CD14-positive monocyte (primary cell): ENCODE measurements at regions not wholly inside any gene's neighbourhood (a gene's known extent, or its start where the extent isn't known, plus 50 kb on each side); places are given as distances from the start of the nearest gene placed in this dataset.

Source experiments
- DNase-seq, 3 donors: peaks; one replicate each; pipeline ENCODE4 v3.0.0-alpha.2; 2011 to 2022
- H2AFZ ChIP-seq: 2 replicates; pipeline ENCODE4 v1.6.0; 2012; ENCODE audit warnings: mild to moderate bottlenecking, low read depth, low read length, inconsistent platforms; ENCODE audit not compliant: insufficient read depth, poor library complexity, severe bottlenecking
- H3K27ac ChIP-seq, 2 donors: 1 replicate in 1 of 2; 2 replicates in 1 of 2; pipeline ENCODE4 v1.5.1; 2012 to 2013; ENCODE audit warnings: low read length in 2 of 2, control low read depth in 1 of 2, inconsistent platforms in 1 of 2, low read depth in 1 of 2, mild to moderate bottlenecking in 1 of 2
- H3K27me3 ChIP-seq, 2 donors: one replicate each; pipeline versions ENCODE4 v1.6.0 to v1.6.1; 2011 to 2013; ENCODE audit warnings: low read length in 2 of 2; ENCODE audit not compliant: control insufficient read depth in 2 of 2, insufficient read depth in 2 of 2
- H3K36me3 ChIP-seq, 2 donors: replicated peaks in 1 of 2; 1 replicate in 1 of 2; 2 replicates in 1 of 2; pipeline versions ENCODE4 v1.5.1 to v1.6.1; 2012 to 2013; ENCODE audit warnings: low read length in 2 of 2, control low read depth in 1 of 2, inconsistent platforms in 1 of 2, mild to moderate bottlenecking in 1 of 2; ENCODE audit not compliant: insufficient read depth in 2 of 2, control insufficient read depth in 1 of 2
- H3K4me1 ChIP-seq, 2 donors: 1 replicate in 1 of 2; 2 replicates in 1 of 2; pipeline versions ENCODE4 v1.5.1 to v1.6.1; 2012 to 2013; ENCODE audit warnings: low read length in 2 of 2, control low read depth in 1 of 2, inconsistent platforms in 1 of 2, mild to moderate bottlenecking in 1 of 2, moderate library complexity in 1 of 2; ENCODE audit not compliant: insufficient read depth in 2 of 2, control insufficient read depth in 1 of 2
- H3K4me2 ChIP-seq: replicated peaks from 2 replicates; pipeline ENCODE3; 2012; ENCODE audit warnings: low read length, moderate library complexity, mild to moderate bottlenecking; ENCODE audit not compliant: poor library complexity, severe bottlenecking; ENCODE audit errors: extremely low read depth
- H3K4me3 ChIP-seq, 3 experiments: fragments of 200-600 bp in 1 of 3; sonication (generic) in 1 of 3; replicated peaks in 1 of 3; 1 replicate in 2 of 3; 2 replicates in 1 of 3; pipeline ENCODE4 v1.5.1; 2011 to 2013; ENCODE audit warnings: low read length in 3 of 3, mild to moderate bottlenecking in 3 of 3, control low read depth in 2 of 3, low read depth in 2 of 3, inconsistent platforms in 1 of 3, moderate library complexity in 1 of 3
- H3K79me2 ChIP-seq: 2 replicates; pipeline ENCODE4 v1.6.0; 2012; ENCODE audit warnings: mild to moderate bottlenecking, control low read depth, inconsistent platforms, low read length, moderate library complexity; ENCODE audit not compliant: insufficient read depth
- H3K9ac ChIP-seq: 2 replicates; pipeline ENCODE4 v1.6.0; 2017; ENCODE audit warnings: low read length, mild to moderate bottlenecking; ENCODE audit not compliant: insufficient read depth, poor library complexity, severe bottlenecking
- H3K9me3 ChIP-seq, 2 donors: replicated peaks in 1 of 2; 1 replicate in 1 of 2; 2 replicates in 1 of 2; pipeline versions ENCODE4 v1.5.1 to v1.6.1; 2012 to 2013; ENCODE audit warnings: low read length in 2 of 2, control low read depth in 1 of 2; ENCODE audit not compliant: control insufficient read depth in 1 of 2, insufficient read depth in 1 of 2
- H4K20me1 ChIP-seq: 2 replicates; pipeline ENCODE4 v1.6.0; 2012; ENCODE audit warnings: mild to moderate bottlenecking, low read length, control low read depth, moderate library complexity; ENCODE audit not compliant: insufficient read depth
- H3K27ac Mint-ChIP-seq, 7 donors: one replicate each; pipeline ENCODE4 v1.8.0; 2020; ENCODE audit warnings: mild to moderate bottlenecking in 7 of 7, mixed read lengths in 7 of 7, moderate library complexity in 6 of 7, inconsistent platforms in 2 of 7
- H3K27me3 Mint-ChIP-seq, 3 donors: one replicate each; pipeline ENCODE4 v1.8.0; 2021 to 2022; ENCODE audit warnings: low read depth in 3 of 3, mild to moderate bottlenecking in 3 of 3, mixed read lengths in 3 of 3, moderate library complexity in 3 of 3, inconsistent platforms in 1 of 3
- H3K36me3 Mint-ChIP-seq, 2 donors: one replicate each; pipeline ENCODE4 v1.8.0; 2020; ENCODE audit warnings: mixed read lengths in 2 of 2, inconsistent platforms in 1 of 2, mild to moderate bottlenecking in 1 of 2
- H3K4me1 Mint-ChIP-seq: one replicate; pipeline ENCODE4 v1.8.0; 2020; ENCODE audit warnings: mild to moderate bottlenecking, mixed read lengths
- H3K4me3 Mint-ChIP-seq, 2 donors: one replicate each; pipeline ENCODE4 v1.8.0; 2020; ENCODE audit warnings: mild to moderate bottlenecking in 2 of 2, mixed read lengths in 2 of 2, moderate library complexity in 1 of 2
- H3K9me3 Mint-ChIP-seq, 7 donors: one replicate each; pipeline ENCODE4 v1.8.0; 2020 to 2022; ENCODE audit warnings: mixed read lengths in 7 of 7, mild to moderate bottlenecking in 6 of 7, moderate library complexity in 6 of 7, inconsistent platforms in 2 of 7
- whole genome bisulfite sequencing: methylation state at CpG from one replicate; pipeline ENCODE4 v1.1.5; 2013; ENCODE audit warnings: missing lambda C conversion rate; ENCODE audit not compliant: insufficient coverage; 5-methylcytosine and 5-hydroxymethylcytosine counted together
- intact Hi-C, 2 donors: fragments of 100-400 bp; cut with micrococcal nuclease; formaldehyde crosslinking; loops; one replicate each; pipeline versions ENCODE4 v1.15.0 to v1.15.1; 2023
- TF ChIP-seq, protein P1 (sequence below): fragments of 200-600 bp; IDR thresholded peaks from one replicate; pipeline ENCODE4 v1.8.0; 2022; ENCODE audit warnings: antibody characterized with exemption, mild to moderate bottlenecking

DNA sequence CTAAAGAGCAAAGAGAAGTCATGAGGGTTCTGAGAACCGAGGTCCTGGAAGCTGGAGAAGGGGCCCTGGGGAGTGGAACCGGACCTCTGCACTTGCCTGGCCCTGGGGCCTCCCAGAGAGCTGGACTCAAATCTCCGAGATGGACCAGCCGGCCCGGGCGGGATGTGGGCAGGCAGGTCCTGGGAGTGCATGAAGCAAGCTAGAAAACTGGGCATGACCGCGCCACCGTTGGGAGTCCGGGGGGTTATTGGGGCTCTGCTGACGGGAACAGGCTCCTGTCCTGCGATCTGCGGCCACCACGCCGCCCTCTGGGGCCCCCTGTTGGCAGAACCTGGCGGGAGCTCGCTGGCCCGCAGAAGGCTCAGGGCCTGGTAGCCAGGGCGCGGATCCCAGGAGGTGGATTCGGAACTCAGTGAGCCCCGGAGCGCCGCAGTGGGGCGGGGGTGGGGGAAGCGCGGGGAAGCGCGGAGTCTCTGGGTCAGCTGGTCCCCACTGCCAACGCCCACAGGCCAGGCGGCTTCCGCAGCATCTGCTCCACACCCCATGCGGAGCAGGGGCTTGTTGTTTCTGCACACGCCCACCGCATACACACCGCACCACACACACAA, 150.6 kb downstream of the ERCC6L2 start:
- Histone ChIP-seq H2AFZ (no peak overlapping the region), H3K36me3 (no peaks in the 10 kb centered on the region), H3K4me1 (peaks cover 21 to 29% of the 10 kb centered on the region in 2 donors), H3K27ac (no peak overlapping the region), H3K9ac (no peak overlapping the region), H3K4me2 (no peak overlapping the region), H4K20me1 (no peaks in the 10 kb centered on the region), H3K79me2 (no peaks in the 10 kb centered on the region), H3K9me3 (peaks cover 0 to 15% of the 10 kb centered on the region in 2 donors), H3K4me3 (no peak overlapping the region), H3K27me3 (peaks cover 49 to 75% of the 10 kb centered on the region in 2 donors)
- DNase-seq = no peak
- no peak overlapping the region for H3K27ac Mint-ChIP-seq
- peaks cover 81 to 92% (median 84%) of the 10 kb centered on the region in 3 donors for H3K27me3 Mint-ChIP-seq
- peaks cover 32% of the 10 kb centered on the region for H3K4me1 Mint-ChIP-seq
- peaks cover 4 to 26% (median 15%) of the 10 kb centered on the region in 7 donors for H3K9me3 Mint-ChIP-seq
- intact Hi-C loops = no loop called here
- H3K4me3 Mint-ChIP-seq = peak overlapping the region in 1 of 2 donors; percentile 90
- TF ChIP-seq, protein P1, sequence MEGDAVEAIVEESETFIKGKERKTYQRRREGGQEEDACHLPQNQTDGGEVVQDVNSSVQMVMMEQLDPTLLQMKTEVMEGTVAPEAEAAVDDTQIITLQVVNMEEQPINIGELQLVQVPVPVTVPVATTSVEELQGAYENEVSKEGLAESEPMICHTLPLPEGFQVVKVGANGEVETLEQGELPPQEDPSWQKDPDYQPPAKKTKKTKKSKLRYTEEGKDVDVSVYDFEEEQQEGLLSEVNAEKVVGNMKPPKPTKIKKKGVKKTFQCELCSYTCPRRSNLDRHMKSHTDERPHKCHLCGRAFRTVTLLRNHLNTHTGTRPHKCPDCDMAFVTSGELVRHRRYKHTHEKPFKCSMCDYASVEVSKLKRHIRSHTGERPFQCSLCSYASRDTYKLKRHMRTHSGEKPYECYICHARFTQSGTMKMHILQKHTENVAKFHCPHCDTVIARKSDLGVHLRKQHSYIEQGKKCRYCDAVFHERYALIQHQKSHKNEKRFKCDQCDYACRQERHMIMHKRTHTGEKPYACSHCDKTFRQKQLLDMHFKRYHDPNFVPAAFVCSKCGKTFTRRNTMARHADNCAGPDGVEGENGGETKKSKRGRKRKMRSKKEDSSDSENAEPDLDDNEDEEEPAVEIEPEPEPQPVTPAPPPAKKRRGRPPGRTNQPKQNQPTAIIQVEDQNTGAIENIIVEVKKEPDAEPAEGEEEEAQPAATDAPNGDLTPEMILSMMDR = peak; percentile 53
- WGBS = 46% methylated on average over 35 of the region's 36 CpGs
- peaks cover 10 to 19% of the 10 kb centered on the region in 2 donors for H3K36me3 Mint-ChIP-seq

DNA sequence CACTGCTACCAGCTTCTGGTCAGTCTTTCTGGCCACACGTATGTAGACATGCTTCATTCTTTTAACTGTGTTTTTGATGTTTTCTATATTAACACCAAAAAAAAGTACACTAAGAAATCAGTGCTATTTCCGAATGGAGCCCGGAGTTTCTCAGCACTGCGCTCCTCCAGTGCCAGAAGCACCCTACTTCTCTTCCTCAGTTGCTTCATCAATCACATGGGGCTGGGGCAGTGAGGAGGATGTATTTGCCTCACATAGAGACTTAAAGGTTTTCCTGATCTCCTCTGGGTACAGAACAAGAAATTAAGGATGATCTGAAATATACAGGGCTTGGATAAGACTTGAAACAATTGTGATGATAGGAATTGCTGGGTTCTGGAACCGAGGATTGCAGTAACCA, 148.0 kb downstream of the ERCC6L2 start:
- no peak overlapping the region for H3K4me2 ChIP-seq
- no peak overlapping the region for H3K27ac ChIP-seq
- H2AFZ ChIP-seq = no peak overlapping the region
- Mint-ChIP-seq H3K36me3 (peaks cover 19 to 25% of the 10 kb centered on the region in 2 donors), H3K4me1 (peaks cover 36% of the 10 kb centered on the region), H3K4me3 (peak overlapping the region in 1 of 2 donors; percentile 73), H3K27ac (peak overlapping the region in 1 of 7 donors; percentile 11), H3K27me3 (peaks cover 86 to 97% (median 87%) of the 10 kb centered on the region in 3 donors), H3K9me3 (peaks cover 4 to 25% (median 15%) of the 10 kb centered on the region in 7 donors)
- no CpG with 5 or more reads among the region's 5 CpGs for WGBS
- no peaks in the 10 kb centered on the region for H3K79me2 ChIP-seq
- H3K4me3 ChIP-seq = no peak overlapping the region
- intact Hi-C loops = no loop called here
- DNase-seq = no peak
- TF ChIP-seq, protein P1 = no peak
- H4K20me1 ChIP-seq = no peaks in the 10 kb centered on the region
- H3K9ac ChIP-seq = no peak overlapping the region
- H3K9me3 ChIP-seq = peaks cover 0 to 14% of the 10 kb centered on the region in 2 donors
- H3K27me3 ChIP-seq = peaks cover 57 to 89% of the 10 kb centered on the region in 2 donors
- peaks cover 27 to 38% of the 10 kb centered on the region in 2 donors for H3K4me1 ChIP-seq
- no peaks in the 10 kb centered on the region for H3K36me3 ChIP-seq
